ENCODE measurements at regions not wholly inside any gene's neighbourhood (a gene's known extent, or its start where the extent isn't known, plus 50 kb on each side); places are given as distances from the start of the nearest gene placed in this dataset.

GRCh38 chr17:71631483-71631882, 489.3 kb upstream of the SOX9 start:
- TF ChIP-seq CTCF (IDR thresholded peaks at IDR 0.05) (no peak), POLR2A (IDR thresholded peaks at IDR 0.05) (no peak)

Data from vagina (tissue), 2 donors.